ENCODE measurements at regions not wholly inside any gene's neighbourhood (a gene's known extent, or its start where the extent isn't known, plus 50 kb on each side); places are given as distances from the start of the nearest gene placed in this dataset.

DNA sequence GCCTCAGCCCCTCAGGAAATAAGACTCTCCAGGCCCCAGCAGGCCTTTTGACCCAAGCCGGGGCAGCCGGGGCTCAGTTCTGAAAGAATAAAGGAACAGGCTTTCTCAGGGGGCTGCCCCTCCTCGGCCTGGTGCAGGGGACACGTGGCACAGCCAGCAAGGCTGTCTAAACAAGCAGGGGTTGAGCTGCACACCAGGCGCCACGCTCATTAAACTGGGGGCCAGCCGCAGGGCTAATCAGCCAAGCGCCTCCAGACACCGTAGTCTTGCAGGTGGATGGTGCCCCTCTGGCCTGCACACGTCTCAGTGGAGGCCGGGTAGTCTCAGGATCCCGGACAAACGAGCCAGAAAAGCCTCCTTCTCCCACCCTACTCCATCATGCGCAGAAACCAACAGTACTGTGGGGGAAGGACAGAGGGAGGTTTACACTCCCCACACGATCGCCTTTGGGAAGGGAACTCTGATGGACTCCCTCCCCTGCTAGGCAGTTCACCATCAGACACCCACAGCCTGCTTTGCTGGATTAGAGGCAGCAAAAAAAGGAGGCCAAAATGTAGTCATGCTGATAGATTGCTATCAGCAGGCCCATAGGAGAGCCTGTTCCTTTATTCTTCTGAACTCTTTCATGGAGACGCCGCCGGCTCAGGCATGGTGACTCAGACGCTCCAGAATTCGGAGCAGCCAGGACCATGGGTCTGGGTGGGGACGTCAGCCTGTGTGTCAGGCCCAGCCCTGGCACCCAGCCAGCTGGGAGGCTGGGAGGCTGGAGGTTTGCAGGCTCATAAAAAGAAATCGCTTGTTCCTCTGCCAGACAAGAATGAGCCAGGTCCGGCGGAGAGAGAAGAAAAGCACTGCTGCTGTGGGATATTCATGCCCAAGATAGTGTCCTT lies 342.4 kb downstream of the BCOR start:
- no peak for TF ChIP-seq EZH2 (IDR thresholded peaks at IDR 0.05; ENCODE audit: low read length, unreplicated experiment)
- peak; percentile 49; the same call in 1 of the 2 replicates for TF ChIP-seq EZH2phosphoT487 (IDR thresholded peaks at IDR 0.05; ENCODE audit: borderline replicate concordance, low read length)
